Osteoblast (primary cell): ENCODE measurements at regions not wholly inside any gene's neighbourhood (a gene's known extent, or its start where the extent isn't known, plus 50 kb on each side); places are given as distances from the start of the nearest gene placed in this dataset.

Source experiments
- DNase-seq: peaks from one replicate; pipeline ENCODE4 v3.0.0; 2011; ENCODE audit warnings: low spot score, mixed read lengths; ENCODE audit not compliant: insufficient read length; ENCODE audit errors: missing footprints
- H2AFZ ChIP-seq: 2 replicates; pipeline ENCODE4 v1.6.0; 2011; ENCODE audit warnings: mild to moderate bottlenecking, low read length
- H3K27ac ChIP-seq: 2 replicates; pipeline ENCODE4 v1.5.1; 2011; ENCODE audit warnings: mild to moderate bottlenecking, low read depth, low read length, moderate library complexity
- H3K27me3 ChIP-seq: 2 replicates; pipeline ENCODE4 v1.6.0; 2012; ENCODE audit warnings: mild to moderate bottlenecking, control low read depth, inconsistent platforms, low read length, moderate library complexity; ENCODE audit not compliant: insufficient read depth
- H3K36me3 ChIP-seq: 2 replicates; pipeline ENCODE4 v1.5.1; 2011; ENCODE audit warnings: mild to moderate bottlenecking, low read length, control low read depth, moderate library complexity; ENCODE audit not compliant: insufficient read depth
- H3K4me1 ChIP-seq: 2 replicates; pipeline ENCODE4 v1.5.1; 2011; ENCODE audit warnings: mild to moderate bottlenecking, low read length, control low read depth, moderate library complexity; ENCODE audit not compliant: insufficient read depth
- H3K4me2 ChIP-seq: 2 replicates; pipeline ENCODE4 v1.6.0; 2011; ENCODE audit warnings: mild to moderate bottlenecking, low read length; ENCODE audit not compliant: insufficient read depth
- H3K4me3 ChIP-seq: fragments of 200-600 bp; sonication (generic); 3 replicates; pipeline ENCODE4 v1.5.1; 2012; ENCODE audit warnings: mild to moderate bottlenecking, low read length, inconsistent platforms; ENCODE audit not compliant: insufficient read depth
- H3K79me2 ChIP-seq: 2 replicates; pipeline ENCODE4 v1.6.0; 2012; ENCODE audit warnings: mild to moderate bottlenecking, low read length, control low read depth, inconsistent platforms; ENCODE audit not compliant: insufficient read depth
- H3K9me3 ChIP-seq: 2 replicates; pipeline ENCODE4 v1.5.1; 2011; ENCODE audit warnings: low read depth, low read length, control low read depth
- H4K20me1 ChIP-seq: 2 replicates; pipeline ENCODE4 v1.6.0; 2012; ENCODE audit warnings: mild to moderate bottlenecking, low read length, control low read depth; ENCODE audit not compliant: insufficient read depth
- TF ChIP-seq, protein P1 (sequence below): IDR thresholded peaks from 2 replicates; pipeline ENCODE4 v1.5.1; 2011; ENCODE audit warnings: mild to moderate bottlenecking, low read depth, low read length, moderate library complexity; ENCODE audit errors: extremely low read depth

DNA sequence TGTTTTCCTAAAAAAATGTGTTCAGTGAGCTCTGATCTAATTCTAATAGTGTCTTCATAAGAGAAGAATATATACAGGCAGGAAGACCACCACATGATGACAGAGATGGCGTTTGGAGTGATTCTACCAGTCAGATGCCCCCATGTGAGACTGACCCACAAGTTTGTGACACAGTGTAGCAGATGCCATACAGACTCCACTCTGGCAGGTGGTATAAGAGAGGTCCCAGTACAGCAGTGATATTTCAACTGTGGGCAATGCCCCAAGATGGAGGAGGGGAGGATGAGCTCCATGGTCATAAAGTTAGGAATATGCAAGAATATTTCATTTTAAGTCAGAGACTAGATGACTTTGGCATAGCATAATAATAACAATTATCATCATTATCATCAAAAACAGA lies 1022.6 kb downstream of the KCNMA1 start:
- Histone ChIP-seq H3K4me3 (no peak overlapping the region), H3K27me3 (no peaks in the 10 kb centered on the region), H3K9me3 (no peaks in the 10 kb centered on the region), H3K27ac (no peak overlapping the region), H4K20me1 (no peaks in the 10 kb centered on the region), H2AFZ (no peak overlapping the region), H3K4me1 (no peaks in the 10 kb centered on the region), H3K36me3 (no peaks in the 10 kb centered on the region), H3K79me2 (no peaks in the 10 kb centered on the region), H3K4me2 (no peak overlapping the region)
- DNase-seq = no peak
- TF ChIP-seq, protein P1, sequence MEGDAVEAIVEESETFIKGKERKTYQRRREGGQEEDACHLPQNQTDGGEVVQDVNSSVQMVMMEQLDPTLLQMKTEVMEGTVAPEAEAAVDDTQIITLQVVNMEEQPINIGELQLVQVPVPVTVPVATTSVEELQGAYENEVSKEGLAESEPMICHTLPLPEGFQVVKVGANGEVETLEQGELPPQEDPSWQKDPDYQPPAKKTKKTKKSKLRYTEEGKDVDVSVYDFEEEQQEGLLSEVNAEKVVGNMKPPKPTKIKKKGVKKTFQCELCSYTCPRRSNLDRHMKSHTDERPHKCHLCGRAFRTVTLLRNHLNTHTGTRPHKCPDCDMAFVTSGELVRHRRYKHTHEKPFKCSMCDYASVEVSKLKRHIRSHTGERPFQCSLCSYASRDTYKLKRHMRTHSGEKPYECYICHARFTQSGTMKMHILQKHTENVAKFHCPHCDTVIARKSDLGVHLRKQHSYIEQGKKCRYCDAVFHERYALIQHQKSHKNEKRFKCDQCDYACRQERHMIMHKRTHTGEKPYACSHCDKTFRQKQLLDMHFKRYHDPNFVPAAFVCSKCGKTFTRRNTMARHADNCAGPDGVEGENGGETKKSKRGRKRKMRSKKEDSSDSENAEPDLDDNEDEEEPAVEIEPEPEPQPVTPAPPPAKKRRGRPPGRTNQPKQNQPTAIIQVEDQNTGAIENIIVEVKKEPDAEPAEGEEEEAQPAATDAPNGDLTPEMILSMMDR = no peak
